Body of pancreas (tissue), 4 donors: ENCODE measurements at regions not wholly inside any gene's neighbourhood (a gene's known extent, or its start where the extent isn't known, plus 50 kb on each side); places are given as distances from the start of the nearest gene placed in this dataset.
"Not testable (repeated sequence)": the region's sequence is repeated elsewhere in the genome, so short reads cannot be mapped to it uniquely, and the experiment has no call there.

ENCODE experiments used
- ATAC-seq: fragments of 150-250 bp; one replicate; pipeline ENCODE4 v1.9.1; 2016
- DNase-seq, 4 donors: peaks; one replicate each; pipeline ENCODE4 v3.0.0-alpha.2; 2019
- H3K27ac ChIP-seq, 4 donors: fragments of 200-600 bp; sonication (generic); 1 replicate in 3 of 4; 2 replicates in 1 of 4; pipeline versions ENCODE4 v1.5.1 to v1.6.1; 2016 to 2019; ENCODE audit warnings: mild to moderate bottlenecking in 1 of 4, mixed read lengths in 1 of 4, moderate library complexity in 1 of 4
- H3K27me3 ChIP-seq, 2 donors: fragments of 200-600 bp; sonication (generic); one replicate each; pipeline ENCODE4 v1.6.0; 2016; ENCODE audit warnings: mild to moderate bottlenecking in 1 of 2
- H3K36me3 ChIP-seq, 2 donors: fragments of 200-600 bp; sonication (generic); replicated peaks in 1 of 2; 2 replicates each; pipeline ENCODE4 v1.5.1; 2016; ENCODE audit warnings: low read depth in 2 of 2; ENCODE audit not compliant: insufficient read depth in 1 of 2
- H3K4me1 ChIP-seq: fragments of 200-600 bp; sonication (generic); one replicate; pipeline ENCODE4 v1.6.0; 2016
- H3K4me3 ChIP-seq, 2 donors: fragments of 200-600 bp; sonication (generic); 1 replicate in 1 of 2; 2 replicates in 1 of 2; pipeline ENCODE4 v1.5.1; 2016 to 2019
- H3K9me3 ChIP-seq, 3 donors: fragments of 200-600 bp; sonication (generic); 1 replicate in 2 of 3; 2 replicates in 1 of 3; pipeline ENCODE4 v1.5.1; 2016
- CTCF ChIP-seq, 7 experiments: fragments of 450-650 bp in 4 of 7; fragments of 200-600 bp in 3 of 7; sonication (generic) in 3 of 7; IDR thresholded peaks; one replicate each; pipeline ENCODE4 v1.5.1; 2016 to 2019; ENCODE audit warnings: antibody characterized with exemption in 7 of 7
- POLR2A ChIP-seq, 3 donors: fragments of 450-650 bp; IDR thresholded peaks; one replicate each; pipeline ENCODE4 v1.6.1; 2016; ENCODE audit warnings: antibody characterized with exemption in 3 of 3, mild to moderate bottlenecking in 2 of 3
- WGBS, 2 donors: methylation state at CpG; one replicate each; pipeline ENCODE4 v1.1.5; 2017; 5-methylcytosine and 5-hydroxymethylcytosine counted together
- intact Hi-C: fragments of 100-400 bp; cut with DNase I; formaldehyde crosslinking; loops from one replicate; pipeline ENCODE4 v1.15.1; 2023

GRCh38 chrX:104482757-104483156 is 83.2 kb upstream of the IL1RAPL2 start:
- Histone ChIP-seq H3K9me3 (no peaks in the 10 kb centered on the region), H3K4me1 (no peaks in the 10 kb centered on the region), H3K4me3 (no peak overlapping the region), H3K27ac (no peak overlapping the region), H3K36me3 (no peaks in the 10 kb centered on the region), H3K27me3 (no peaks in the 10 kb centered on the region)
- DNase-seq: no peak
- no peak for TF ChIP-seq CTCF (IDR thresholded peaks at IDR 0.05)
- TF ChIP-seq POLR2A (IDR thresholded peaks at IDR 0.05): no peak
- intact Hi-C loops: no loop called here
- ATAC-seq: no peak
- 3 to 26% methylated on average over 2 of the region's 2 CpGs for WGBS, 2 donors

DNA sequence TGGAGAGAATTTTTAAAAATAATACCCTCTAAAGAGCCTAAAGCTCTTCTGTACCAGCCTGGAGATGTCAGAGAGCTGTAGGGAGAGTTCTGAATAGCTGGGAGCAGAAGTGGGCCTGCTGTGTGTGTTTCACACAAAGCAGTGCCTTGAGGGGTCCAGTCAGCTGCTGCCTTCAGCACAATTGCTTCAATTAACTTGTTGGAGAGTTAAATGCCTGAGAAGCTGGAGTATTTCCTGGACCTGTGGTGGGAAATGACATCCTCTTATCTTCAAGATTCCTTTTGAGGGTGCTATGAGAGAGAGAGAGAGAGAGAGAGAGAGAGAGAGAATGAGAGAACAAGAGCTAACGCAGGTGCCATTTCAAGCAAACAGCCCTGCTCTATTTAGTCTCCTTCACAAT is 96.2 kb upstream of the IL1RAPL2 start:
- DNase-seq: no peak
- TF ChIP-seq POLR2A (IDR thresholded peaks at IDR 0.05) (no peak), CTCF (IDR thresholded peaks at IDR 0.05) (no peak)
- Histone ChIP-seq H3K4me3 (no peak overlapping the region), H3K36me3 (no peaks in the 10 kb centered on the region), H3K27me3 (no peaks in the 10 kb centered on the region), H3K4me1 (no peaks in the 10 kb centered on the region), H3K9me3 (no peaks in the 10 kb centered on the region), H3K27ac (no peak overlapping the region)
- no peak for ATAC-seq
- intact Hi-C loops: no loop called here
- 0 to 90% methylated on average over 1 of the region's 1 CpG for WGBS, 2 donors

GRCh38 chrX:104459796-104460195 is 106.2 kb upstream of the IL1RAPL2 start:
- ATAC-seq: no peak
- no peaks in the 10 kb centered on the region for H3K27me3 ChIP-seq
- H3K27ac ChIP-seq: no peak overlapping the region
- no peak for TF ChIP-seq POLR2A (IDR thresholded peaks at IDR 0.05)
- no peak for TF ChIP-seq CTCF (IDR thresholded peaks at IDR 0.05)
- intact Hi-C loops: no loop called here
- no peak overlapping the region for H3K4me3 ChIP-seq
- WGBS, 2 donors: 69 to 72% methylated on average over 4 of the region's 4 CpGs
- no peaks in the 10 kb centered on the region for H3K36me3 ChIP-seq
- no peak for DNase-seq
- no peaks in the 10 kb centered on the region for H3K9me3 ChIP-seq
- H3K4me1 ChIP-seq: no peaks in the 10 kb centered on the region

DNA sequence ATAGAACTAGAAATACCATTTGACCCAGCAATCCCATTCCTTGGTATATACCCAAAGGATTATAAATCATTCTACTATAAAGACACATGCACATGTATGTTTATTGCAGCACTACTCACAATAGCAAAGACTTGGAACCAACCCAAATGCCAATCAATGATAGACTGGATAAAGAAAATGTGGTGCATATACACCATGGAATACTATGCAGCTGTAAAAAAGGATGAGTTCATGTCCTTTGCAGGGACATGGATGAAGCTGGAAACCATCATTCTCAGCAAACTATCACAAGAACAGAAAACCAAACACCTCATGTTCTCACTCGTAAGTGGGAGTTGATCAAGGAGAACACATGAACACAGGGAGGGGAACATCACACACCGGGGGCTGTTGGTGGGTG is 108.9 kb upstream of the IL1RAPL2 start:
- H3K27me3 ChIP-seq, H3K9me3 ChIP-seq, H3K4me1 ChIP-seq, H3K27ac ChIP-seq, H3K36me3 ChIP-seq, intact Hi-C loops, H3K4me3 ChIP-seq, DNase-seq, ATAC-seq: not testable (repeated sequence)
- 77 to 80% methylated on average over 2 of the region's 2 CpGs for WGBS, 2 donors

DNA sequence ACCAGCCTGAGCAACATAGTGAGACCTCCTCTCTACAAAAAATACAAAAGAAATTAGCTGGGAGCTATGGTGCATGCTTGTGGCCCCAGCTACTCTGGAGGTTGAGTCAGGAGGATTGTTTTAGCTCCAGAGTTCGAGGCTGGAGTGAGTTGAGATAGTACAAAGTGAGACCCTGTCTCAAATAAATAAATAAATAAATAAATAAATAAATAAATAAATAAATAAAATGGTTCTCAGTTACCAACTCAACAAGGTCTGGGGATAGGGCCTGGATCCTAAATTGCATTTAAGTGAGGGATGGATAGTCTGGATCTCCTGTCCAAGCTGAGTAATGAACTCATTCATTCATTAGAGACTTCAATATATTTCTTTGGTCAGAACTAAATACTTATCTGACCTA is 115.7 kb upstream of the IL1RAPL2 start:
- no peaks in the 10 kb centered on the region for H3K4me1 ChIP-seq
- no peak for TF ChIP-seq POLR2A (IDR thresholded peaks at IDR 0.05)
- TF ChIP-seq CTCF (IDR thresholded peaks at IDR 0.05): no peak
- no peaks in the 10 kb centered on the region for H3K9me3 ChIP-seq
- DNase-seq (no peak), ATAC-seq (no peak)
- H3K4me3 ChIP-seq: no peak overlapping the region
- H3K27me3 ChIP-seq: no peaks in the 10 kb centered on the region
- 22 to 55% methylated on average over 1 of the region's 1 CpG for WGBS, 2 donors
- no peaks in the 10 kb centered on the region for H3K36me3 ChIP-seq
- intact Hi-C loops: no loop called here
- H3K27ac ChIP-seq: no peak overlapping the region
